GM06990 (cell line): ENCODE measurements at regions not wholly inside any gene's neighbourhood (a gene's known extent, or its start where the extent isn't known, plus 50 kb on each side); places are given as distances from the start of the nearest gene placed in this dataset.

Experiments
- DNase-seq: peaks from one replicate; pipeline ENCODE4 v3.0.0-alpha.2; 2011; ENCODE audit not compliant: insufficient read length; ENCODE audit errors: extremely low read depth
- H3K27me3 ChIP-seq: replicated peaks from 2 replicates; pipeline ENCODE4 v1.6.0; 2011; ENCODE audit warnings: low read length; ENCODE audit not compliant: control insufficient read depth, insufficient read depth
- H3K36me3 ChIP-seq: 2 replicates; pipeline ENCODE4 v1.5.1; 2011; ENCODE audit warnings: low read length; ENCODE audit not compliant: control insufficient read depth, insufficient read depth
- H3K4me3 ChIP-seq: replicated peaks from 2 replicates; pipeline ENCODE4 v1.5.1; 2011; ENCODE audit warnings: low read depth, mild to moderate bottlenecking, control low read depth, low read length
- CTCF ChIP-seq: IDR thresholded peaks from 2 replicates; pipeline ENCODE4 v1.5.1; 2011; ENCODE audit warnings: low read length, control low read depth, mild to moderate bottlenecking, inconsistent platforms; ENCODE audit not compliant: insufficient read depth, poor library complexity, severe bottlenecking

DNA sequence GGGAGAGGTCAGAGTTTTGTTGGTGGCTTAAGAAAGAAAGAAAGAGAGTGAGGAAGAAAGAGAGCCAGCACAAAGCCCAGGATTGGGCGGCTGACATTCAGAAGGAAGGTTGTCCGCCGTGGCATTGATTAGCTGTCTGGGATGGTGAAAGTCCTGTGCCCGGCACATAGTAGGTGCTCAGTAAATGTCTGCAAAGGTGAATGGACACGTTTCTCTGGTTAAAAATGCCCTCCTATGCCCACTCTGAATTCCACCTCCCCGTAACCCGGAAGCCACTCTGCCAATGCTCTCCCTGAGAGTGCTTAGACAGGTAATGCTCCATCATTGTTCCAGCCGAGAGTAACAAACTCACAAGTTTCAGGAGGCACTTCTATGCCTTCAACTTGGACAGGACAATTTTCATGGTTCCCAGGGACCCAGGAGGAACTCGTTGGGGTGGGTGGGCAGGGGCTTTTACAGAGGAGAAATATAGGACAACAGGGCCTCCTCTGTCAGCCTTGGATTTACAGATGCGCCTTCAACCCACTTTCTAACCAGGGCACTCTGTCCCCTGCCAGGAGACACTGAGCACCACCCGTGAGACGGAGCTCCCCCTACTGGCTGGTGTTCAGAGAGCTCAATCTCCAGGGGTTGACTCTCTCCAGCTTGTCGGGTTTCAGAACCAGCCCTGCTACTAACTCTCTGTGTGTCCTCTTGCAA lies 411.5 kb upstream of the ZMIZ1 start:
- TF ChIP-seq CTCF = peak; percentile 91
- H3K27me3 ChIP-seq = no peaks in the 10 kb centered on the region
- no peak overlapping the region for H3K4me3 ChIP-seq
- no peaks in the 10 kb centered on the region for H3K36me3 ChIP-seq
- DNase-seq = peak; percentile 30

GRCh38 chr10:78657862-78658165 lies 411.0 kb upstream of the ZMIZ1 start:
- DNase-seq = no peak
- no peak overlapping the region for H3K4me3 ChIP-seq
- no peaks in the 10 kb centered on the region for H3K36me3 ChIP-seq
- H3K27me3 ChIP-seq = no peaks in the 10 kb centered on the region
- no peak for TF ChIP-seq CTCF

DNA sequence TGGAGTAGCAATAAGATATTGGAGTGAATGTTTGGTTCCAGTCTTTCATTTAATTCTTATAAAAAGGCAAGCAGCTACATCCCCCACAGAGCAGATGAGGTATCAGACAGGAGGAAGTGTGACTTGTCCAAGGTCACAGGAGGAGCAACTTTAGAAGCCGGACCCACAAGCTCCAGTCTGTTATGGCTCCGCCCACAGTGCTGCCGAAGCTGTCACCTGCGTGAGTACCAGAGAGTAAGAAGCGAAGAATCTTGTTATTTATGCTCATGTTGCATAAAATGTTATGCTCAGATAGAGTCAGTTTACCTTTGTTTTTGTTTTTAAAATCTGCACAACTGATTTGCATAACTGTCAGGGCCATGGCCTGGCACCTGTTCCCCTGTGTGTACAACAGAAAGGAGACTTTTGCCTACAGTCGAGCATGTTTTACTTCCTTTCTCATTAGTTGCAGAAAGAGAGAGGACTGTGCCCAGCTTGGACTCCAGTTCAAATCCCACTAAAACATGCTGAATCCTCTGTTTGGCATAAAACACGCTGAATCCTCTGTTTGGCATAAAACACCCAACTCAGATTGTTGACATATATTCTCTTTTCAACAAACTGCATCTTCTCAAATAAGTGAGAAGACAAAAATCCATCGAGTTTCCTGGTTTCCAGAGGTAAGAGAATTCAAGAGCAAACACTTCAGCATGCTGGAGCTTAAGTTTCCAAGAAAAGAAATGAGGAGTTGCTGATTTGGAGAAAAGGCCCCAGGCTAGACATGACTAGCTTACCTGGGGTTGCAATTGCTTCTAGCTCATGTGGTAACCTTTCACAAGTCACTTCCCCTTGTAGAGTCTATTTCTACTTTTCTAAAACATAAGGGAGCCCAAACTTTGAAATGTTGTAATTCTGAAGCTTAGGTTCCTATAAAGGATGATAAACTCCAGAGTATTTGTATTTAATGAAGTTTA lies 409.8 kb upstream of the ZMIZ1 start:
- Histone ChIP-seq H3K36me3 (no peaks in the 10 kb centered on the region), H3K27me3 (no peaks in the 10 kb centered on the region), H3K4me3 (no peak overlapping the region)
- no peak for TF ChIP-seq CTCF
- peak; percentile 29 for DNase-seq

- no peak for DNase-seq
- Histone ChIP-seq H3K27me3 (no peaks in the 10 kb centered on the region), H3K36me3 (no peaks in the 10 kb centered on the region), H3K4me3 (no peak overlapping the region)
- TF ChIP-seq CTCF = no peak
These were observed 409.2 kb upstream of the ZMIZ1 start for GRCh38 chr10:78659598-78659967.

- Histone ChIP-seq H3K4me3 (no peak overlapping the region), H3K27me3 (no peaks in the 10 kb centered on the region)
These were observed 408.2 kb upstream of the ZMIZ1 start for GRCh38 chr10:78660446-78661106.

More at GRCh38 chr10:78660446-78661106, 408.2 kb upstream of the ZMIZ1 start:
- no peaks in the 10 kb centered on the region for H3K36me3 ChIP-seq
- TF ChIP-seq CTCF = no peak
- no peak for DNase-seq
